ENCODE measurements at regions not wholly inside any gene's neighbourhood (a gene's known extent, or its start where the extent isn't known, plus 50 kb on each side); places are given as distances from the start of the nearest gene placed in this dataset.

DNA sequence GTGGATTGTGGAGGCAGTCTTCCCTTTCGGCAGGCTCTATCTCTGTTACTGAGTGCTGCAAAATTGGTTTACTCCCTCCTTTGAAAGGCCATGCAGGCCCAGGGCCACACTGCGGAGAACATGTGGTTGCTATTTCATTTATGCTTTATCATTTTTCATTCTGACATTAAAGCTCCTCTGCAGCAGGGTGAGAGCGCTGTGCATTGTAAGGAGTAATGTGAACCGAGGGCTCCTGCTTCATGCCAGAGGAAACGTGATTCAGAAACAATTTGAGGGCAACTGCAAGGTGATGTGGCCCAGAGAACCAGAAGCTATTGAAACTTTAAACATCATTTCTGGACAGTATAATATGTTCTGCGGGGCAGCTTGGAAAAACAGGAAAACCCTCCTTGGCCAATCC, 341.6 kb upstream of the NT5C1B start:
- peak in 1 of 3 donors; percentile 30 for DNase-seq

DNA sequence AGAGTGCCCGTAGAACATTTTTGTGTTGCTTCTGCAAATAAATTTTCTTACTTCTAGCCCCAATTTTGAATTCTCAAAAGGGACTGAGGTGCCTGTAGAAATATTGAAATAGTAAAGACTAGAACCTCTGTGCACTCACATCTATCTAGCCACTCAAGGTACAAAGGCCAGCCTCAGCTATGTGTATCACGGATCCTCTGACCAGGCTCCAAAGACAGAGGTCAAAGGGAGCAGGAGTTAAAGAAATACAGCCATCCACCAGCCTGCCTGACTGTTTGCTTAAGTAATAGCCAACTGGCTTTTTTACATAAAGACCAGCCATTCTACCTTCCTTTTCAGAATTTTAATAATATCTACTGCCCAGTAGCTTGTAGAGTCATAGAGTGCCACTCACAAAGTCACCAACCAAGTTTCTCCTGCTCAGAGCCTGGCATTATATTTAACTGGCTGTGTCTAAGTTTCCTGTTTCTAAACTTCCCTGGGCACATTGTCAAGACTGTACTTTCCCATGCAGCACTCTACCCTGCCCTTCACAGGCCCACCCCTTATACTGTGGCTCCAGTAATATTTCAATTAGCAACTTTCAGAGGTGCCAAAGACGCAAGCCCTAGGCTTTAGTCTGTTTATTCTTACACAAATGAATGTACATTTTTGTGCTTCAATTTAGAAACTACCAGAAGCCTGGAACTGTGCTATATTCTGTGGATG, 338.3 kb upstream of the NT5C1B start:
- no peak for DNase-seq

DNA sequence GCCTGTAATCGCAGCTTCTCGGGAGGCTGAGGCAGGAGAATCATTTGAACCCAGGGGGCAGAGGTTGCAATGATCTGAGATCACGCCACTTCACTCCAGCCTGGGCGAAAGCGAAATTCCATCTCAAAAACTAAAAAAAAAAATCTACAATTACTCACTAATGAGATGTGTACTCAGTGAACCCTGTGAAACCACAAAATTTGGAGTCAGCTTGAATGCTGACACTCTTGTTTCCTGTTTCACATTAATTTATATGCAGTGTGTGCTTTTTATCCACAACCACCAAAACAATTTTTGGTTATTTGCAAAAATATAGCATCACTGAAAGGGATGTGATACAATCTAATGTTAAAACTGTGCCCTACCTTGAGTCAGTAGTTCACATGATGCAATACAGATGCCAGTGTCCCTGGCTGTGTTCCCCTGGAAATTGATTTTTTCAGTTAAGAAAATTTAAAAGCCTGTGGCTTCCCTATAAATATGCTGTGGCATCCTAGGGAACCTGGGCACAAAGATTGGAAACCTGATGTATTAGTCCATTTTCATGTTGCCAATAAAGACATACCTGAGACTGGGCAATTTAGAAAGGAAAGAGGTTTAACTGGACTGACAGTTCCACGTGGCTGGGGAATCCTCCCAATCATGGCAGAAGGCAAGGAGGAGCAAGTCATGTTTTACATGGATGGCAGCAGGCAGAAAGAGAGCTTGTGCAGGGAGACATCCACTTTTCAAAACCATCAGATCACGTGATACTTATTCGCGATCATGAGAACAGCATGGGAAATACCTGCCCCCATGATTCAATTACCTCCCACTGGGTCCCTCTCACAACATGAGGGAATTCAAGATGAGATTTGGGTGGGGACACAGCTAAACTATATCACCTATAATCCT, 337.5 kb upstream of the NT5C1B start:
- no peak for DNase-seq

DNA sequence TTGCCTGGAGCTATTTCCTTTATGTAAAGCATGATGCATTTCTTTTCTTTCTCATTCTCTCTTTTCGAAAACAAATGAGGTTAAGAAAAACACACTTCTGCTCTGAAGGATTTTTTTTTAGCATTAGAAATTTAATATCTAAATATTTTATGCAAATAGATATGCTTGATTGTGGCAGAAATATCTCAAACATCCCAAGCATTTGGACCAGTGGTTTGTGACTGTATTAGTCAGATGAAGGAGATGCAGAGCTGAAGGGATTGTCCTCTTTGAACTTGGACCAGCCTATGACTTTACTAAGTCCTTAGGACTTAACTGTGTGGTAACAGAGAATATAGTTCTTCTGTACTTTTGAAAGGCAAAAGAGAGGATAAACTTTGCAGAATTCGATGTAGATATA, 335.9 kb upstream of the NT5C1B start:
- DNase-seq = peak in 1 of 3 donors; percentile 77

DNA sequence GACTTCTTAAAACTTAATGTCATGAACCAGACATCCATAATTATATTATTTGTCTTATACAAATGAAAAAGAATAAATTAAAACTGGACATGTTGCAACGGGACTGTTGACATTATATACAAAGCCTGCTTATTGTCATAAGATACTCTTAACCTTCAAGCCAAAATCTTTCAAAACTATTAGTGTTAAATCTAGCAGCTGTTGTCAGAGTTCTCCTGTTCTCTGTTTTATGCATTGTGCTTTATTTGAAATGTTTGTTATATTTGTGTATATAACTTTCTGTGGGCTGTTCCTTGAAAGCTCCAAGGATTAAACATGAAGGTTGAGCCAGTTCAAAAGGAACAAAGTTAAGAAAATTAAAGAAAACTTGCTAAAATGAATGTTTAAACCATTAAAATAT, 335.5 kb upstream of the NT5C1B start:
- peak in 1 of 3 donors; percentile 34 for DNase-seq

DNA sequence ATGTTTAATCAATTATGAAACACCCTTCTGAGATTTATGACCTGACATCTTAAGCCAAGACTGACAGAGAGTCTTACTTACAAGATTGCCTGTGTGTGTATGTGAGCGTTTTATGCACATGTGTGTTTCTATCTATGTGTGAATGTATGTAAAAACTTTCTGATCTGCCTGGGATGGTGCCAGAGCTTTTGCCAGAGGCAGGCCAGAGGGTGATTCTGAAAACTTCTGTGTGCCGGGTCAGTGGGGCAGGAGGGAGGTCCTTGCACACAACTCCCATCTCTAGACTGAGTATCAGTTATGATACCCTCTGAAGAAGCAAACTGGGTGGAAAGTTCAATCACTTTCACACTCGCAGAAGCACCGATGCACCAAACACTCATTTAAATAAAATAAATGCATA, 335.0 kb upstream of the NT5C1B start:
- DNase-seq = no peak

DNA sequence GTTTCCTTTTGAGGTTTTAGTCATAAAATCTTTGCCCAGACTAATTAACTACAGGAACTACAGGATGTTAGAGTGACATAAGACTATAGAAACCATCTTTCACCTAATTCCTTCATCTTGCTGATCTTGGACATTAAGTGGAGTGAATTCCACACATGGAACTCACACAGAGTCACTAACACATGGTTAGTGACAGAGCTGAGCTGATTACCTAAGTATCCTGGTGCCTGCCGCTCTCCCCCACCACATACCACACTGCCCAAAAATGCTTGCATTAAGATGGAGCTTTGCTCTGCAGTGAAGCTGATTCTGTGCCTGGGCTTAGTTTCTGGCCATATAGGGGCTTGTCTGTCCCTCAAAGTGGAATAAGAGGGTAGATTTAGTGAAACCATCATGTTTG, 332.9 kb upstream of the NT5C1B start:
- DNase-seq = peak in 1 of 3 donors; percentile 53

DNA sequence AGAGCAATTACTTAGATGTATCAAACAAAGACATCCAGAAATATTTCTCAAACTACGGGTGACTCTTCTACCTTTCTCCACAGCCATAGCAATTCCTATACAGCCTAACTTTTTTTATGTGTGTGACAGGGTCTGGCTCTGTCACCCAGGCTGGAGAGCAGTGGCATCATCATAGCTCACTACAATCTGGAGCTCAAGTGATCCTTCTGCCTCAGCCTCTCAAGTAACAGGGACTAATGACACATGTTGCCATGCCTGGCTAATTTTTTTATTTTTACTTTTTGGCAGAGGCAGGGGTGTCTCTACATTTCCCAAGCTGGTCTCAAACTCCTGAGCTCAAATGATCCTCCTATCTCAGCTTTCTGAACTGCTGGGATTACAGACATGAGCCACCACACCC, 328.9 kb upstream of the NT5C1B start:
- DNase-seq = no peak

DNA sequence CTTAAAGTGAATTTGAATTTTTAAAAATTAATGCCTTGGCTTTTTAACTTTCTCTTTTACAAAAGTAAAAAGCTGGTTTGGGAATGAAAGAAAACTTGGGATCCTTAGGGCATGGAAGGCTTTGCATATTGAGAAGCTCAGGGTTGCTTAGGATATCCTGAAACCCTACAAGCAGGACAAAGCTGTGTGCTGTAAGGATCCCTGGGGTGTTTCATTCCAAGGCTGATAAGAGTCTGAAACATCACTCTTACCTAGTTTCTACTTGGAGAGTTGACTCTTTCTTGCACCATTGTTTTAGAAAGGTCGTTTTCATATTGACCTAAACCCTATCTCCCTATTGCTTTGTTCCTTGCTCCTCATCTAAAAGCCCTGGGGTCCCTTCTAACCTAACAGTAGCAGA, 325.9 kb upstream of the NT5C1B start:
- DNase-seq = no peak

DNA sequence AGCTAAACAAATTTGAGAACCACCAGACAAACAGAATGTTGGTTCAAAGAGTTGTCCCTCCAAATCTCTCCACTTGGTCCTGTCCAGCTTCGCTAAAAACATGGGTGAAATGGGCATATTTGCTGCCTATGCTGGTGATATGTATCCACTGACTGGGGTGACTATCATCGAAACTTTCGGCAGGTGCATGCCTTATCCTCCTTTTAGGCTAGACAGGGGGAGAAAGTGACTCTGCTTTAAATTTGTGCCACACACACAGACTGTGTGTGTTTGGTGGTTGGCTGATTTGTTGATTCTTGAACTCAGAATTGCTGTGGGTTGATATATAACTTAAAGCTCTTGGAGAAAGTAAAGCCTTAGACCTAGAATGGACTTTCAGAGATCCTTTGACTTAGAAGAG, 324.1 kb upstream of the NT5C1B start:
- DNase-seq = no peak

DNA sequence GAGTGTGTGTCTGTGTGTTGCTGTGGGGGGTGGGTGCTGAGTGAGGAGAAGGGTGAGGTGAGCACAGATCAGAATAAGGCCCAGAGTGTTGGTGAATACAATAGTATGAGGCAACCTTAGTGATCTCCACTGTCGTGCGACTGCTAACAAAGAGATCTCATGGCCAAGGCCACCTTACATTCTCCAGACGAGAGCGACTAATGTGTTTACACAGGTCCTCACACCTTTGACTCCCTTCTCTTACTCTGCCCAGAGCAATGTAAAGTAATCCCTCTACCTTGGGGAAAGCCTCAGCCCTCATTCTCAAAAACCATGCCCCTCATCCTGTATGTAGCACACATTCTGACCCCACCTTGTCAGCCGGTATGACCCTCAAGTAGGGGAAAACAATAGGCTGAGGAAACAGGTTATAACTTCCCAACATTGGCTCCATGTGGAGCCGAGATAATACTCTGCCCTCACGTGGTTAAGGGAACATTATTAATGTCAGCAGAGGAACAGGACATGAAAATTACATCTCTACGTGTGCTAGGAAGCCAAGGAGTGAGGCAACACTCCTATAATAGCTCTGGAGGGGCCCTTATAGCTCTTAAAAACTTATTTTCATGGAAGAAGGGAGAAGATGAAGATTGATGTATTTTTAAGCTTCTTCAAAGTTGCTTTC, 323.0 kb upstream of the NT5C1B start:
- peak in 1 of 3 donors; percentile 19 for DNase-seq

DNA sequence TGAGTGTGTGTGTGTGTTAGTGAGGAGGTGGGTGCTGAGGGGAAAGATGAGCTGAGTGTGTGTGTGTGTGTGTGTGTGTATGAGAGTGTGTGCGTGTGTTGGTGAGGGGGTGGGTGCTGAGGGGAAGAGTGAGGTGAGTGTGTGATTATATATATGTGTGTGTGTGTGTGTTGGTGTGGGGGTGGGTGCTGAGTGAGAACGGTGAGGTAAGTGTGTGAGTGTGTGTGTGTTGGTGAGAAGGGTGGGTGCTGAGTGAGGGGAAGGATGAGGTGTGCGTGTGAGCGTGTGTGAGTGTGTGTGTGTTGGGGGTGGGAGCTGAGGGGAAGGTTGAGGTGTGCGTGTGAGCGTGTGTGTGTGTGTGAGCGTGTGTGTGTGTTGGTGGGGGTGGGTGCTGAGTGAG, 322.0 kb upstream of the NT5C1B start:
- DNase-seq = no peak

DNA sequence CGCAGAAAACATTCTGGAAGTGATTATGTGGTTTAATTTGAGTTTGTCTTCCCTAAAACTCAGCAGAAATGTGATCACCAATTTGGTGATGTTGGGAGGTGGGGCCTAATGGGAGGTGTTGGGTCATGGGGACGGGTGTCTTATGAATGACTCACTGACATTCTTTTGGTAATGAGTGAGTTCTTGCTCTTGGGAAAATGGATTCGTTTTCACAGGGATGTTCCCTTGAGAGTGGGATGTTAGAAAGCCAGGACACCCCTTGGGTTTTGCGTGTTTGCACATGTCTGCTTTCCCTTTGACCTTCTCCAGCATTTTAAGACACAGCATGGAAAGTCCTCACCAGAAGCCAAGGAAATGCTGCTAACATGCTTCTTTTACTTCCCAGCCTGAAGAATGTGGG, 321.5 kb upstream of the NT5C1B start:
- DNase-seq = peak in 2 of 3 donors; percentile 26 to 86

DNA sequence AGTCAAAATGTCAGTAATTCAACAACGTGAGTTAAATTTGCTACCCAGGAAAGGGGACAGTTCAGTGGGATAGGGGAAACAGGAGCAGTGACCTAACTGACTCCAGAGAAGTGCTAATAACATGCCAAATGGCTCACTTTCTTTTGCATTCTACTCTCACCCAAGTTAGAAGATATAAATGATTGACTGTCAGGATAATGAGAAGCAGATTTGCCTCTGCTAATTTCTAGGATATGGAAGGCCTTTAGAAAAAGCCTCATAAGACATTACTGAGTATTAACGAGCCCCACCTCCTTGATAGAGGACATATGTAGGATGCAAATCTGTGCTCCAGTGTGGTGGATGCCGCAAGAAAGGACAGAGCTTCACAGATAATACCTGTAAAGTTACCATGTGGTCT, 318.6 kb upstream of the NT5C1B start:
- no peak for DNase-seq

DNA sequence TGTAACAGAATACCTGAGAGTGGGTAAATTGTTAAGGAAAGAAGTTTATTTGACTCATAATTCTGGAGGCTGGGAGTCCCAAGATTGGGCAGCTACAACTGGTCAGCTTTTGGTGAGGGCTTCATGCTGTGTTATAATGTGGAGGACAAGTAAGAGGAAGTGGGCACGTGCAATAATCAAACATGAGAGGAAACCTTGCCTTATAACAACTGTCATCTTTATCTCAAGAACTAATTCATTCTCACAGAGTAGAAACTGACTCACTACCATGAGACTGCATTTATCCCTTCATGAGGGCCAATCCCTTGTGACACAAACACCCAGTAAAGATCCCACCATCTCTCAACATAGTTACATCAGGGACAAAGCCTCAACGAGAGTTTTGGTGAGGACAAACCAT, 318.1 kb upstream of the NT5C1B start:
- DNase-seq = no peak

DNA sequence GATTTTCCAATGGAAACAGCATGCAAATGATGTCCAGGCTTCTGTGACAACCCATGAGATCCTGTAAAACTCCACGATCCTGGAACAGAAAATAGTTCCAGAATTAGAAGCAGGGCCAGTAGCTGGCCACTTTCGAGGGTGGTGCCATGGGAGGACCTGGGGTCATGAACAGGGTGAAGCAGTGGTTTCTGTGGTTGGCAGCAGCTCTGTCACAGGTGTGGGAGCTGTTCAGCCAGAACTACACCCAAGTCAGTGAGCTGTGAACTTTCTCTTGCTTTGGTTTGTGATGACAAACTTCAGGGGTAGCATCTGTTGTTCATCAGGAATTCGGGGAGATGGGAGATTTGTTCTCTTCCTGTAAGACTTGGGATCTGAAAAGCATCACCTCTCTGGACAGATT, 314.4 kb upstream of the NT5C1B start:
- no peak for DNase-seq

DNA sequence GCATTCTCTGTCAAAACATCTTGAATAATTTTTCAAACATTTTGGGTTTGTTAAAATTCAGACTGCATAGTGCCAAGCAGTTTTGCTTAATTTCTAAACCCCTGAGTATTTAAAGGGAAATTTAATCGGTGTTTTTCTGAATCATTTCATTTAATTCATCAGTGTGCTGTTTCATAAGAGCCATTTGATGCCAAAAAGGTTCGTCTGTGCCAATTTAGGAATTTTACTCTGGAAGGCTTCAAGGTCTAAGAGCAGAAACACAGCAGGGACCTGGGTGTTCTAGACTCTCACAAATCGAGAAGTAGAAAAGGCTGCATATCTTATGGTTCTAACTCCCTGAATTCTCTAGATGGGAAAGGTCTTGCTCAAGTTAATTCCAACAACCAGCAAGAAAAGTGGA, 311.9 kb upstream of the NT5C1B start:
- DNase-seq = no peak

DNA sequence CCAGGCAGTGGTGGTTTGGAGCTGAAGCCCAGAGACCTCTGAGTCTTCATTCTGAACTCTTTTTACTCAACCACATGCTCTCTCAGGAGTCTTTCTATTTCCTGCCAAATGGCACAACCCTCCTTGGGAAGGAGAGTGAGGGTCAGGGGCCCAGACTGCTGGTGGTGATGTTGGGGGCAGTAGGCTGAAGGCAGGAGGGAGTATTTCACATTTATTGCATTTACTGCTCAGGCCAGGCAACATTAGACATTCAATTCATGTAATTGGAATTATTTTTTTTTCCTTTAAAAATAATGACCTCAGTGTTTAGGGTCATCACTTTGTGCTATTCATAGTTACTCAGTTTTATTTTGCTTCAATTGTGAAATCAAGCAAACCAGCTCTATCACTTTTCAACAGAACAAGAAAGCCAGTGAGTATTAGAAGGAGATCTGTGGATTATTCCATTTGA, 311.3 kb upstream of the NT5C1B start:
- peak in 1 of 3 donors; percentile 38 for DNase-seq

DNA sequence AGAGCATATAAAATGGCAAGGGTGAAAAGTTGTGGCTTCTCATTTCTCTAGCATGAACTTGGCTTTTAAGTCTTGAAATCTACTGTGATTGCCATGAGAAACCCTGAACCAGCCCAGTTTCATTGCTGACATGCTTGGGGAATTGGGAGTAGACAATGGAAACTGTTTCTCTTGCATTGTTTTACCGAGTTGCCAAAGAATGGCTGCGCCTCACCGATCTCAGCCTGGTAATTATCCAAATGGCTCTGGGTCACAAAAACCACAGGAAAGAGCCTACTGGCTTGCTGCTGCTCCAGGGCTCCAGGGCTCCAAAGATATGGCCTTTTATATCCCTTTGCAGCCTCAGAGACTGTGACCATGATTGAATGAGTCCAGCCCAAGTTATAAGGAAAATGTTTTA, 310.4 kb upstream of the NT5C1B start:
- DNase-seq = peak in 1 of 3 donors; percentile 16

DNA sequence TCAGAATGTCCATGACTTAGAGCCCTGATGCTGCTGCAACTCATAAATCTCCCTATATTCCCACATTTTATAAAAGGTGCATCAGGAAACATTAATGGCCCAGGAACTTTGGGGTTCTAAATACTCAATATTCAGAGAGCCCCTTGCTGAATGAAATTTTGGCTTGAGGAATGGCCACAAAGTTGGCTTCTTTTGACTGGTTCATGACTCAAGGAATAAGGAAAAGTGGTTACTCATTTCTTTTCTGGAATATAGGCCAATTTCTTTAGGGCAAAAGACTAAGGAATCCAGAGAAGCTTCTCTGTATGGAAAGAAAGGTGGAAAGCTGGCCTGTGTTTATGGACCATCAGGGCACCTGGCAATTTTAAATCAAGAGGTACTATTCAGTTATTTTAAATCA, 308.9 kb upstream of the NT5C1B start:
- DNase-seq = no peak

DNA sequence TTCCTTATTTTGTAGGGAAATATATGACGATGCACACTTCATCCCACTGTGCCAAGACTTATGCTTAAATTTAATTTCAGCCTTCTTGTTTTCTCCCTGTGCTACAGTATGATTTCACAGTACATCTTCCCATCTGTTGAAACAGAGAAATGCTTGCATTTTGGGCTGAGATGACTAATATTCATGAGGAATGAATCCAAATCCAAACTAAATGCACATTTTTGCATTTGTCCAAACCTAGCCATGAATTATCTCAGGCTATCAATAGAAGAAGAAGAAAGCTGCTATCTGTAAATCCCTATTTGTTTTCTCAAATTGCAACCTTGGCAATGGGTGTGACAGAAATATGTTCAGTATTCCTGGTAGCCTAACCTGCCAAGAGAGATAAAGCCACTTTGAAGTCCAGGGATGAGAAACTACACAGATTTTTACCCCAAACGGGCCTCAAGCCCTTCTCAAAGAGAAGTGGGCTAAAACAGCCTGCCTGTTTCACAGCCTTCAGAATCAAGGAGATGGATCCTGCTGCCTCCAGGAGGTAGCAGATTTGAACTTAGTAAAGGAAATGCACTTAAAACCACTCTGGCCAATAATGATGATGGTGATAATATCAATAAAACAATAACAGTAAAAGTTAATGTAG, 306.9 kb upstream of the NT5C1B start:
- DNase-seq = peak; percentile 49 to 84 (median 66)

Measured in muscle of back (tissue), 3 donors.